IMR-90 (cell line): ENCODE measurements at regions not wholly inside any gene's neighbourhood (a gene's known extent, or its start where the extent isn't known, plus 50 kb on each side); places are given as distances from the start of the nearest gene placed in this dataset.

Experiments used
- ATAC-seq: fragments of 200-7000 bp; cut with Tn5 transposase; 2 replicates; pipeline ENCODE4 v1.9.1; 2020; ENCODE audit warnings: low read depth, mild to moderate bottlenecking, moderate library complexity
- BruUV-seq: library from RNA; stranded (reverse); fragments of 400-500 nt; replicated peaks from 2 replicates; lab custom pipeline; 2021; lab: Mats Ljungman, UMichigan
- CTCF ChIA-PET: fragments of 300-600 bp; formaldehyde crosslinking; extraction: SDS; loops from one replicate; lab custom pipeline; 2021; ENCODE audit warnings: antibody characterized with exemption; lab: Yijun Ruan, JAX
- POLR2A ChIA-PET: fragments of 300-600 bp; sonication (Branson Sonifier 250); formaldehyde crosslinking; loops from one replicate; lab custom pipeline; 2022; ENCODE audit warnings: antibody characterized with exemption; ENCODE audit not compliant: unreplicated experiment; lab: Charles Lee
- DNase-seq: peaks from one replicate; pipeline ENCODE4 v3.0.0; 2013
- H2AFZ ChIP-seq: replicated peaks from 2 replicates; pipeline ENCODE3; 2013; ENCODE audit warnings: low read length, mild to moderate bottlenecking; ENCODE audit not compliant: poor library complexity
- H2AK5ac ChIP-seq: 2 replicates; pipeline ENCODE4 v1.6.1; 2013; ENCODE audit warnings: low read depth, low read length, inconsistent platforms
- H2AK9ac ChIP-seq: replicated peaks from 2 replicates; pipeline ENCODE3; 2013; ENCODE audit warnings: mild to moderate bottlenecking, low read depth, low read length, moderate library complexity; ENCODE audit not compliant: poor library complexity
- H2BK120ac ChIP-seq: 2 replicates; pipeline ENCODE4 v1.6.1; 2013; ENCODE audit warnings: low read depth, low read length, inconsistent platforms
- H2BK15ac ChIP-seq: 3 replicates; pipeline ENCODE4 v1.6.1; 2013; ENCODE audit warnings: low read depth, low read length, inconsistent platforms
- H2BK20ac ChIP-seq: 2 replicates; pipeline ENCODE4 v1.6.1; 2013; ENCODE audit warnings: low read depth, mild to moderate bottlenecking, inconsistent platforms, low read length, moderate library complexity
- H2BK5ac ChIP-seq: 2 replicates; pipeline ENCODE4 v1.6.1; 2013; ENCODE audit warnings: mild to moderate bottlenecking, low read depth, low read length, inconsistent platforms; ENCODE audit not compliant: poor library complexity, severe bottlenecking
- H3K14ac ChIP-seq: replicated peaks from 2 replicates; pipeline ENCODE4 v1.6.1; 2013; ENCODE audit warnings: low read depth, low read length, inconsistent platforms
- H3K18ac ChIP-seq: 2 replicates; pipeline ENCODE4 v1.6.1; 2013; ENCODE audit warnings: low read depth, low read length, control low read depth
- H3K23ac ChIP-seq: 2 replicates; pipeline ENCODE4 v1.6.1; 2013; ENCODE audit warnings: low read depth, low read length, inconsistent platforms
- H3K27ac ChIP-seq: 2 replicates; pipeline ENCODE4 v1.5.1; 2013; ENCODE audit warnings: mild to moderate bottlenecking, control low read depth, low read length; ENCODE audit not compliant: insufficient read depth
- H3K27me3 ChIP-seq: 2 replicates; pipeline ENCODE4 v1.6.1; 2013; ENCODE audit warnings: low read length; ENCODE audit not compliant: control insufficient read depth, insufficient read depth
- H3K36me3 ChIP-seq: 2 replicates; pipeline ENCODE4 v1.6.1; 2013; ENCODE audit warnings: low read length, mixed read lengths; ENCODE audit not compliant: control insufficient read depth, insufficient read depth
- H3K4ac ChIP-seq: 2 replicates; pipeline ENCODE4 v1.6.1; 2013; ENCODE audit warnings: low read depth, low read length, inconsistent platforms
- H3K4me1 ChIP-seq: 2 replicates; pipeline ENCODE4 v1.6.1; 2013; ENCODE audit warnings: low read length, mixed read lengths; ENCODE audit not compliant: control insufficient read depth, insufficient read depth
- H3K4me2 ChIP-seq: 2 replicates; pipeline ENCODE4 v1.6.1; 2013; ENCODE audit warnings: low read depth, mild to moderate bottlenecking, control low read depth, low read length, moderate library complexity
- H3K4me3 ChIP-seq: 2 replicates; pipeline ENCODE4 v1.5.1; 2013; ENCODE audit warnings: low read depth, mild to moderate bottlenecking, control low read depth, low read length, moderate library complexity; ENCODE audit not compliant: insufficient read depth
- H3K56ac ChIP-seq: 2 replicates; pipeline ENCODE4 v1.6.1; 2013; ENCODE audit warnings: low read length, inconsistent platforms; ENCODE audit not compliant: insufficient read depth; ENCODE audit errors: extremely low read depth
- H3K79me1 ChIP-seq, 2 experiments: 2 replicates each; pipeline ENCODE4 v1.6.1; 2013; ENCODE audit warnings: low read length in 2 of 2, inconsistent platforms in 1 of 2, low read depth in 1 of 2
- H3K9ac ChIP-seq: 2 replicates; pipeline ENCODE4 v1.6.1; 2013; ENCODE audit warnings: low read depth, low read length, control low read depth
- H3K9me1 ChIP-seq: 2 replicates; pipeline ENCODE4 v1.6.1; 2013; ENCODE audit warnings: low read length, inconsistent platforms; ENCODE audit not compliant: insufficient read depth
- H3K9me3 ChIP-seq: 2 replicates; pipeline ENCODE4 v1.6.1; 2013; ENCODE audit warnings: low read length; ENCODE audit not compliant: control insufficient read depth, insufficient read depth
- H4K20me1 ChIP-seq: 2 replicates; pipeline ENCODE4 v1.6.1; 2013; ENCODE audit warnings: low read length, inconsistent platforms; ENCODE audit not compliant: insufficient read depth
- H4K5ac ChIP-seq: 2 replicates; pipeline ENCODE4 v1.6.1; 2013; ENCODE audit warnings: mild to moderate bottlenecking, low read depth, low read length, control low read depth
- H4K8ac ChIP-seq, 2 experiments: 2 replicates each; pipeline ENCODE4 v1.6.1; 2013; ENCODE audit warnings: low read depth in 2 of 2, low read length in 2 of 2, control low read depth in 1 of 2, inconsistent platforms in 1 of 2
- H4K91ac ChIP-seq: 2 replicates; pipeline ENCODE4 v1.6.1; 2013; ENCODE audit warnings: low read depth, low read length, inconsistent platforms; ENCODE audit not compliant: insufficient read depth
- BHLHE40 ChIP-seq: fragments of 150-350 bp; IDR thresholded peaks from 2 replicates; pipeline ENCODE4 v1.6.1; 2016; ENCODE audit warnings: mild to moderate bottlenecking, low read depth, low read length
- WGBS, 2 experiments: methylation state at CpG; one replicate each; pipeline versions ENCODE4 v1.1.5 to v1.1.7; 2013; ENCODE audit warnings: missing lambda C conversion rate in 2 of 2; ENCODE audit not compliant: insufficient read length in 1 of 2; ENCODE audit errors: extremely low coverage in 2 of 2; 5-methylcytosine and 5-hydroxymethylcytosine counted together
- dilution Hi-C: fragments of 300-500 bp; cut with HindIII; formaldehyde crosslinking; loops from one replicate; pipeline ENCODE4 v1.14.3; 2018; ENCODE audit warnings: low sequenced_read_pairs; ENCODE audit not compliant: unreplicated experiment
- in situ Hi-C: fragments of 300-500 bp; cut with MboI; formaldehyde crosslinking; loops from 3 replicates; pipeline ENCODE4 v1.14.3; 2019; ENCODE audit warnings: low sequenced_read_pairs, inconsistent platforms, mixed read lengths
- intact Hi-C: fragments of 100-400 bp; cut with micrococcal nuclease; formaldehyde crosslinking; loops from 2 replicates; pipeline ENCODE4 v1.10.0; 2022

DNA sequence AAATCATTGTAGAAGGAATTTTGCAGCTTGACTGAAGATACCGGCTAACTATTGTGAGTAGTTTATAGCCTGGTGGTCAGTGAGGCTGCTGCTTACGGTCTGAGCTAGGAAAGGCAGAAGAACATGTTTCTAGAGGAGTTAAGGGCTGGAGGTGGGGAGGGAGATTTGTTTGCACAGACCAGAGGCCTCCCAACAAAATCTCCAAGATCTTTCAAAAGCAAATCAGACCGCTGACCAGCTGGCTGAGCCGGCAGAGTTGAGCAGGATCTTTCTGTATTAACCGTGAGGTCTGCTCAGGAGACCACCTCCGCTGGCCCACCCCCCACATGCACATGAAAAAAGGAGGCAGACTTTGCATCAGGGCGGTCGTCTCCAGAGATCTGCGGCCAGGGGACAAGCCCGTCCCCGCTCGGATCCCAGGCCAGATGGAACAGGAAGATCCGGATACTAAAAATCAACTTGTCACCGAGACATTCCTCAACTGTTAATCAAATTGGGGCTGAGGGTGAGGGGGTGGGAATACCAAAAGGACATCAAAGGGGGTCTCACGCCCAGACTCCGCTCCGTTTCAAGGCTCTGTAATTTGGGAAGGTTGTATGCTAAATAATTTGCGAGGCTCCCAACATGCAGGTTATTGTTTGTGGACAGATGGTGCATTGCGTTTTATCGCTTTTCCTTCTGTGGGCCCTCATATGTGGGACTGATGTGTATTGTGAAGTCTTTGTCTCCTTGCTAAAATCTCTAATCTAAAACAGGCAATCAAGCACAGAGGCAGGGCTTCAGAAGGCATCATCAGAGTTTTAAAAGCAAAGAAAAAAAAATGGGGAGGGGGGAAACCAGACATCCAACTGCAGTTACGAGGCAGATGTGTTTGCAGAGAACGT lies 319.0 kb downstream of the ZNF536 start:
- H3K9me3 ChIP-seq = no peaks in the 10 kb centered on the region
- DNase-seq = no peak
- no peak overlapping the region for H3K18ac ChIP-seq
- H4K8ac ChIP-seq = no peak overlapping the region
- H2BK15ac ChIP-seq = no peak overlapping the region
- intact Hi-C loops = no loop called here
- no peak overlapping the region for H3K56ac ChIP-seq
- no peak overlapping the region for H3K4me3 ChIP-seq
- no peak for TF ChIP-seq BHLHE40
- H3K4ac ChIP-seq = no peak overlapping the region
- no peak overlapping the region for H3K14ac ChIP-seq
- CTCF ChIA-PET = interaction anchor here (0.6 kb wide), 1 partner anchor 1573 kb away, joined by 3 read pairs; no protein-coding TSS in a partner anchor
- no peak overlapping the region for H2BK120ac ChIP-seq
- H3K4me1 ChIP-seq = no peaks in the 10 kb centered on the region
- no peaks in the 10 kb centered on the region for H4K20me1 ChIP-seq
- H4K5ac ChIP-seq = no peak overlapping the region
- H4K91ac ChIP-seq = no peak overlapping the region
- no peak overlapping the region for H3K27ac ChIP-seq
- POLR2A ChIA-PET = no interaction called here
- no peak overlapping the region for H2BK20ac ChIP-seq
- ATAC-seq = no peak
- BruUV-seq = no TSS peak
- H2AFZ ChIP-seq = no peak overlapping the region
- no CpG with 5 or more reads among the region's 22 CpGs for WGBS, 2 experiments
- H3K27me3 ChIP-seq = peaks cover 22% of the 10 kb centered on the region
- no peak overlapping the region for H2AK9ac ChIP-seq
- H3K36me3 ChIP-seq = no peaks in the 10 kb centered on the region
- in situ Hi-C loops = no loop called here
- no peaks in the 10 kb centered on the region for H3K79me1 ChIP-seq
- no peaks in the 10 kb centered on the region for H3K9me1 ChIP-seq
- no peak overlapping the region for H3K9ac ChIP-seq
- no peak overlapping the region for H2AK5ac ChIP-seq
- H2BK5ac ChIP-seq = no peak overlapping the region
- no peak overlapping the region for H3K23ac ChIP-seq
- dilution Hi-C loops = no loop called here
- no peak overlapping the region for H3K4me2 ChIP-seq
